Osteocyte (in vitro differentiated cells): ENCODE measurements at regions not wholly inside any gene's neighbourhood (a gene's known extent, or its start where the extent isn't known, plus 50 kb on each side); places are given as distances from the start of the nearest gene placed in this dataset.

Source experiments
- DNase-seq: peaks from one replicate; pipeline ENCODE4 v3.0.0; 2021; ENCODE audit warnings: mixed read lengths; ENCODE audit not compliant: unreplicated experiment; ENCODE audit errors: extremely low spot score
- H3K27ac Mint-ChIP-seq: one replicate; pipeline ENCODE4 v1.8.0; 2021; ENCODE audit warnings: mild to moderate bottlenecking, mixed read lengths; ENCODE audit not compliant: unreplicated experiment
- H3K27me3 Mint-ChIP-seq: one replicate; pipeline ENCODE4 v1.8.0; 2021; ENCODE audit warnings: mixed read lengths; ENCODE audit not compliant: unreplicated experiment
- H3K36me3 Mint-ChIP-seq: one replicate; pipeline ENCODE4 v1.8.0; 2021; ENCODE audit warnings: mixed read lengths; ENCODE audit not compliant: unreplicated experiment
- H3K4me1 Mint-ChIP-seq: one replicate; pipeline ENCODE4 v1.8.0; 2021; ENCODE audit warnings: mixed read lengths; ENCODE audit not compliant: unreplicated experiment
- H3K4me3 Mint-ChIP-seq: one replicate; pipeline ENCODE4 v1.8.0; 2021; ENCODE audit warnings: mild to moderate bottlenecking, moderate library complexity, mixed read lengths; ENCODE audit not compliant: unreplicated experiment
- H3K9me3 Mint-ChIP-seq: one replicate; pipeline ENCODE4 v1.8.0; 2021; ENCODE audit warnings: mixed read lengths; ENCODE audit not compliant: unreplicated experiment
- CTCF ChIP-seq: fragments of 200-600 bp; sonication (generic); IDR thresholded peaks from 2 replicates; pipeline ENCODE4 v1.5.0; 2021; ENCODE audit warnings: antibody characterized with exemption, mild to moderate bottlenecking, moderate library complexity

GRCh38 chr1:187626056-187626455 is 797.3 kb downstream of the PLA2G4A start:
- Mint-ChIP-seq H3K27ac (no peak overlapping the region), H3K4me1 (peaks cover 3% of the 10 kb centered on the region)

DNA sequence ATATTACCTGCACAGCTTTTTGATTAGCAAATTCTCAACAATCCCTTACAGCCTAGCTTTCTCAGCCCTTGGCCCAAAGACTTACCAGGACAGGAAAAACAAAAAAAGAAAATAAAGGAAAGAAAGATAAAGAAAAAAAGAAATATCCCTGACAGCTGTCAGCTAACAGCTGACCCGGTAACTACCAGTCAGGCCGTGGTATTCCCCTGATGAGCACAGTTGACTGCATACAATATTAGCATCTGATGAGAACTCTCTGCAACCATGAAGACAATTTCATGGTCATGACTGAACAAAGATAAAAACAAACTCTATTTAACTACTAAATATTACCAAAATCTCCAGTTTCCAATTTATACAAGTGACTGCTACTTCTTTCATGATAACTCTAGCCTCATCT is 798.8 kb downstream of the PLA2G4A start:
- Mint-ChIP-seq H3K27me3 (no peaks in the 10 kb centered on the region), H3K27ac (no peak overlapping the region), H3K4me3 (no peak overlapping the region), H3K36me3 (no peaks in the 10 kb centered on the region), H3K9me3 (peaks cover 16% of the 10 kb centered on the region), H3K4me1 (no peaks in the 10 kb centered on the region)
- no peak for TF ChIP-seq CTCF
- no peak for DNase-seq

More at GRCh38 chr1:187626056-187626455, 797.3 kb downstream of the PLA2G4A start:
- Mint-ChIP-seq H3K4me3 (no peak overlapping the region), H3K27me3 (no peaks in the 10 kb centered on the region), H3K36me3 (no peaks in the 10 kb centered on the region), H3K9me3 (peaks cover 9% of the 10 kb centered on the region)
- no peak for TF ChIP-seq CTCF
- no peak for DNase-seq

- Mint-ChIP-seq H3K27ac (no peak overlapping the region), H3K36me3 (no peaks in the 10 kb centered on the region), H3K27me3 (no peaks in the 10 kb centered on the region), H3K4me3 (no peak overlapping the region), H3K4me1 (no peaks in the 10 kb centered on the region), H3K9me3 (peaks cover 16% of the 10 kb centered on the region)
- DNase-seq: no peak
- no peak for TF ChIP-seq CTCF
Observed at GRCh38 chr1:187629075-187629474, 800.3 kb downstream of the PLA2G4A start.

GRCh38 chr1:187630653-187631380 is 802.1 kb downstream of the PLA2G4A start:
- Mint-ChIP-seq H3K27me3 (no peaks in the 10 kb centered on the region), H3K4me3 (no peak overlapping the region), H3K4me1 (peaks cover 2% of the 10 kb centered on the region), H3K36me3 (no peaks in the 10 kb centered on the region), H3K9me3 (peaks cover 16% of the 10 kb centered on the region), H3K27ac (no peak overlapping the region)
- TF ChIP-seq CTCF: no peak
- DNase-seq: no peak

GRCh38 chr1:187631381-187631675 is 802.6 kb downstream of the PLA2G4A start:
- TF ChIP-seq CTCF: no peak
- no peak overlapping the region for H3K27ac Mint-ChIP-seq
- H3K4me3 Mint-ChIP-seq: no peak overlapping the region
- peaks cover 2% of the 10 kb centered on the region for H3K4me1 Mint-ChIP-seq
- H3K9me3 Mint-ChIP-seq: peaks cover 16% of the 10 kb centered on the region
- no peaks in the 10 kb centered on the region for H3K27me3 Mint-ChIP-seq
- no peak for DNase-seq
- no peaks in the 10 kb centered on the region for H3K36me3 Mint-ChIP-seq
